ENCODE measurements at regions not wholly inside any gene's neighbourhood (a gene's known extent, or its start where the extent isn't known, plus 50 kb on each side); places are given as distances from the start of the nearest gene placed in this dataset.

- H3K27me3 ChIP-seq (ENCODE audit: control insufficient read depth, insufficient read depth, low read length), result no peaks in the 10 kb centered on the region
- POLR2A ChIA-PET, result no interaction called here
- H3K27ac ChIP-seq (ENCODE audit: low read depth, low read length), result no peak overlapping the region
- H3K4me3 ChIP-seq (ENCODE audit: low read depth, low read length), result no peak overlapping the region
- H3K9me3 ChIP-seq (ENCODE audit: control insufficient read depth, insufficient read depth, low read length), result peaks cover 9% of the 10 kb centered on the region
- CTCF ChIA-PET, result no interaction called here
- DNase-seq (ENCODE audit: low read depth, low spot score), result no peak
- no peak for TF ChIP-seq CTCF (IDR thresholded peaks at IDR 0.05; ENCODE audit: low read depth, low read length)
Observed at GRCh38 chr1:166616206-166616605, 223.1 kb upstream of the POGK start.

GRCh38 chr1:166626711-166627110, 212.6 kb upstream of the POGK start:
- CTCF ChIA-PET, result no interaction called here

GRCh38 chr1:166627558-166627957, 211.7 kb upstream of the POGK start:
- CTCF ChIA-PET, result no interaction called here
- no peak overlapping the region for H3K27ac ChIP-seq (ENCODE audit: low read depth, low read length)
- no peak for DNase-seq (ENCODE audit: low read depth, low spot score)

More at GRCh38 chr1:166626711-166627110, 212.6 kb upstream of the POGK start:
- POLR2A ChIA-PET, result no interaction called here
- H3K27ac ChIP-seq (ENCODE audit: low read depth, low read length), result no peak overlapping the region
- no peak overlapping the region for H3K4me3 ChIP-seq (ENCODE audit: low read depth, low read length)
- peaks cover 2% of the 10 kb centered on the region; the same call in 1 of the 2 replicates for H3K9me3 ChIP-seq (ENCODE audit: control insufficient read depth, insufficient read depth, low read length)
- no peak for DNase-seq (ENCODE audit: low read depth, low spot score)
- no peaks in the 10 kb centered on the region for H3K27me3 ChIP-seq (ENCODE audit: control insufficient read depth, insufficient read depth, low read length)
- TF ChIP-seq CTCF (IDR thresholded peaks at IDR 0.05; ENCODE audit: low read depth, low read length), result no peak

GRCh38 chr1:166628259-166628658, 211.0 kb upstream of the POGK start:
- CTCF ChIA-PET, result no interaction called here
- DNase-seq (ENCODE audit: low read depth, low spot score), result no peak

More at GRCh38 chr1:166627558-166627957, 211.7 kb upstream of the POGK start:
- Histone ChIP-seq H3K9me3 (ENCODE audit: control insufficient read depth, insufficient read depth, low read length) (peaks cover 2% of the 10 kb centered on the region; the same call in 1 of the 2 replicates), H3K27me3 (ENCODE audit: control insufficient read depth, insufficient read depth, low read length) (no peaks in the 10 kb centered on the region), H3K4me3 (ENCODE audit: low read depth, low read length) (no peak overlapping the region)
- POLR2A ChIA-PET, result no interaction called here
- TF ChIP-seq CTCF (IDR thresholded peaks at IDR 0.05; ENCODE audit: low read depth, low read length), result no peak

GRCh38 chr1:166629946-166630345, 209.3 kb upstream of the POGK start:
- CTCF ChIA-PET, result no interaction called here
- H3K27me3 ChIP-seq (ENCODE audit: control insufficient read depth, insufficient read depth, low read length), result no peaks in the 10 kb centered on the region
- no peak for TF ChIP-seq CTCF (IDR thresholded peaks at IDR 0.05; ENCODE audit: low read depth, low read length)
- DNase-seq (ENCODE audit: low read depth, low spot score), result no peak
- H3K4me3 ChIP-seq (ENCODE audit: low read depth, low read length), result no peak overlapping the region
- POLR2A ChIA-PET, result no interaction called here
- H3K9me3 ChIP-seq (ENCODE audit: control insufficient read depth, insufficient read depth, low read length), result peaks cover 2% of the 10 kb centered on the region; the same call in 1 of the 2 replicates
- no peak overlapping the region for H3K27ac ChIP-seq (ENCODE audit: low read depth, low read length)

More at GRCh38 chr1:166628259-166628658, 211.0 kb upstream of the POGK start:
- POLR2A ChIA-PET, result interaction anchor here (0.5 kb wide), 1 partner anchor 585 kb away, joined by 7 read pairs; no protein-coding TSS in a partner anchor
- H3K4me3 ChIP-seq (ENCODE audit: low read depth, low read length), result no peak overlapping the region
- H3K27me3 ChIP-seq (ENCODE audit: control insufficient read depth, insufficient read depth, low read length), result no peaks in the 10 kb centered on the region
- TF ChIP-seq CTCF (IDR thresholded peaks at IDR 0.05; ENCODE audit: low read depth, low read length), result no peak
- peaks cover 2% of the 10 kb centered on the region; the same call in 1 of the 2 replicates for H3K9me3 ChIP-seq (ENCODE audit: control insufficient read depth, insufficient read depth, low read length)
- H3K27ac ChIP-seq (ENCODE audit: low read depth, low read length), result no peak overlapping the region

Measured in AG04450 (cell line).